HFF-Myc (cell line): ENCODE measurements at regions not wholly inside any gene's neighbourhood (a gene's known extent, or its start where the extent isn't known, plus 50 kb on each side); places are given as distances from the start of the nearest gene placed in this dataset.

Experiments used
- DNase-seq: peaks from one replicate; pipeline ENCODE4 v3.0.0-alpha.2; 2011; ENCODE audit warnings: low read depth; ENCODE audit errors: extremely low read depth
- H3K4me3 ChIP-seq: replicated peaks from 2 replicates; pipeline ENCODE4 v1.5.1; 2011; ENCODE audit warnings: low read depth, mild to moderate bottlenecking, control low read depth, low read length
- CTCF ChIP-seq: IDR thresholded peaks from 2 replicates; pipeline ENCODE4 v1.5.1; 2012; ENCODE audit warnings: mild to moderate bottlenecking, low read depth, low read length, control low read depth; ENCODE audit errors: missing control alignments

GRCh38 chr1:87706203-87706602 is 377.5 kb downstream of the LMO4 start:
- DNase-seq: no peak
- TF ChIP-seq CTCF: no peak
- H3K4me3 ChIP-seq: no peak overlapping the region

- no peak overlapping the region for H3K4me3 ChIP-seq
- DNase-seq: no peak
- TF ChIP-seq CTCF: no peak
These were observed 378.1 kb downstream of the LMO4 start for GRCh38 chr1:87706779-87707228.

GRCh38 chr1:87707411-87707810 is 378.7 kb downstream of the LMO4 start:
- no peak for DNase-seq

GRCh38 chr1:87712261-87713010 is 383.8 kb downstream of the LMO4 start:
- no peak for TF ChIP-seq CTCF
- DNase-seq: no peak
- H3K4me3 ChIP-seq: no peak overlapping the region

More at GRCh38 chr1:87707411-87707810, 378.7 kb downstream of the LMO4 start:
- H3K4me3 ChIP-seq: no peak overlapping the region
- TF ChIP-seq CTCF: no peak

- no peak for TF ChIP-seq CTCF
- no peak for DNase-seq
- no peak overlapping the region for H3K4me3 ChIP-seq
These were observed 385.6 kb downstream of the LMO4 start for GRCh38 chr1:87714278-87714677.

- H3K4me3 ChIP-seq: no peak overlapping the region
- TF ChIP-seq CTCF: no peak
- no peak for DNase-seq
These were observed 386.4 kb downstream of the LMO4 start for GRCh38 chr1:87715052-87715451.

- H3K4me3 ChIP-seq: no peak overlapping the region
- DNase-seq: no peak
- TF ChIP-seq CTCF: no peak
These were observed 386.8 kb downstream of the LMO4 start for GRCh38 chr1:87715471-87715870.
